NCI-H1092 (cell line): ENCODE measurements at regions not wholly inside any gene's neighbourhood (a gene's known extent, or its start where the extent isn't known, plus 50 kb on each side); places are given as distances from the start of the nearest gene placed in this dataset.
"Not testable (repeated sequence)": the region's sequence is repeated elsewhere in the genome, so short reads cannot be mapped to it uniquely, and the experiment has no call there.

Experiments
- DNase-seq: peaks from one replicate; lab custom pipeline; 2025; lab: John Stamatoyannopoulos, UW

DNA sequence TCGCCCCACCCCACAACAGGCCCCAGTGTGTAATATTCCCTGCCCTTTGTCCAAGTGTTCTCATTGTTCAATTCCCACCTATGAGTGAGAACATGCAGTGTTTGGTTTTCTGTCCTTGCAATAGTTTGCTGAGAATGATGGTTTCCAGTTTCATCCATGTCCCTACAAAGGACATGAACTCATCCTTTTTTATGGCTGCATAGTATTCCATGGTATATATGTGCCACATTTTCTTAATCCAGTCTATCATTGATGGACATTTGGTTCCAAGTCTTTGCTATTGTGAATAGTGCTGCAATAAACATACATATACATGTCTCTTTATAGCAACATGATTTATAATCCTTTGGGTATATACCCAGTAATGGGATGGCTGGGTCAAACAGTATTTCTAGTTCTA lies 132.7 kb downstream of the SNX10 start:
- DNase-seq: not testable (repeated sequence)

DNA sequence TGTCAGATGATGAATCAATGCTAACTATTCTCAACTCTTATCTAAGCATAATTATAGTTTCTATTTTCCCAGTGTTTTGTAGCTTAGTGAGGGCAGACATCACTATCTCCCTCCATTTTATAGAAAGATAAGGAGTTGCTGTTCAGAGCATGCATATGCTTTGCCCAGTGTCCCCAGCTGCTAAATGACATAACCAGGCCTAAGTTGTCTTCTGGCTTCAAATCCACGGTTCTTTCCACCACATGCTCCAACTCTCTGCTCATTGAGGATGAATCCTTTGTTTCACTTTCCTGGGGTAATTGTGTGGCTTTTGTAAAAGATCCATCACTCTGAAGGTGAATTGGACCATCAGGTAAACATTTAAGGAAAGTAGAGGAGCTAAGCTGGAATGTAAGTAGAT lies 134.0 kb downstream of the SNX10 start:
- DNase-seq: no peak

DNA sequence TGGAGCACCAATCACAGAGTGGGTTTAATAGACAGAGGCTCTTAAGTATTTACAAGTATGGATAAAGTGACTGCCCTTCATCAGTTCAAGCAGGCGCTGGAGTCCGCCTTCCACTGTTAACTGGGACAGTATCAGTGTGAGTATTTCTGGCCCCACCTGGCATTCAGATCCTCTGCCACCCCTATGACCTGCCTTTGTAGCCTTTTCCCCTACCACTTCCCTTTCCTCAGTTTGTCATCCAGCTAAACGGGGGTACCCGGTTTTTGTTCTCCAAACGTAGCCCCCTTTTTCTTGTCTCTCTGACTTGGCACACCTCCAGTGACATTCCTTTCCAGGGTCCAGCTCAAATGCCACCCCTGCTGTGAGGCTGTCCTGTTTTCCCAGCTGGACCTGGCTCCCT lies 134.4 kb downstream of the SNX10 start:
- DNase-seq: no peak

DNA sequence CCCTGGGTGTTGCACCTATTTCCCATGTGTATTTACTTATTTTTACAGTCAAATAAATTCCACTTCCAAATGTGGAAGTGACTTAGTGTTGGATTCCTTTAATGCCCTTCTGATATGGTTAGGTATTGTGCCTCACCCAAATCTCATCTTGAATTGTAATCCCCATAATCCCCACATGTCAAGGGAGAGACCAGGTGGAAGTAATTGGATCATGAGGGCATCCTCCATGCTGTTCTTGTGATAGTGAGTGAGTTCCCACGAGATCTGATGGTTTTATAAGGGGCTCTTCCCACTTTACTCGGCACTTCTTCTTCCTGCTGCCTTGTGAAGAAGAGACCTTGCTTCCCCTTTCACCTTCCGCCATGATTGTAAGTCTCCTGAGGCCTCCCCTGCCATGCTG lies 136.9 kb downstream of the SNX10 start:
- no peak for DNase-seq

DNA sequence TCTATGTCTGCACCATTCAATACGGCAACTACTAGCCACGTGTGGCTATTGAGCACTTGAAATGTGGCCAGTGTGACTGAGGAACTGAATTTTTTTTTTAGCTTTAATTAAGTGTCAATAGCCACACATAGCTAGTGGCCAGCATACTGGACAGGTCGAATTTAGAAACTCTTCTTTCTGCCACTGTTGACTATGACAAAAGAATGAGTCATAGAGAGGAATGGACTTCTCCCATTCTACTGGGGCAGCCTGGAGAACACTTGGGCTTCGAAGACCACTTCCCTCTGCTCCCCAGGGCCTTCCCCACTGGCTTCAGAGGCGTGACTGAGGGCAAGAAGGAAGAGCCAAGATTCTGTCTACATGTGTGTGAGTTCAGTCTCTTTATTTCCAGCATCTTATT lies 137.5 kb downstream of the SNX10 start:
- no peak for DNase-seq

DNA sequence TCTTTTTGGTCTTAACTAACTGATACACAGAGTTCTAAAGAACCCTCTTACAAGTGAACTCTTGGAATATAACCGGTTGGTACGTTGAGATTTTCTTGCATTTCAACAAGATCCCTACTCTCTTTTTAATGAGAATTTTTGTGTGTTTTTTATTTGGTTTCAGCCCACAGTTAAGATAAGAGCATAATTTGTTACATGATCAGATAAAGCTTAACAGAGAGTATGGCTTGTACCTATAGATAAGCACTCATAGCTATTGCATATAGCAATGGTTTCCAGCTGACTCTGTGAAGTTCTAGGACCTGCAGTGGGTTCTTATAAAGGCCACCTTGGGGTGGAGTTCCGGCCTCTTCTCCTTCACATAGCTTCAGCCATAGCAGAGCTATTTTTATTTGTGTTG lies 143.3 kb downstream of the SNX10 start:
- DNase-seq: no peak

DNA sequence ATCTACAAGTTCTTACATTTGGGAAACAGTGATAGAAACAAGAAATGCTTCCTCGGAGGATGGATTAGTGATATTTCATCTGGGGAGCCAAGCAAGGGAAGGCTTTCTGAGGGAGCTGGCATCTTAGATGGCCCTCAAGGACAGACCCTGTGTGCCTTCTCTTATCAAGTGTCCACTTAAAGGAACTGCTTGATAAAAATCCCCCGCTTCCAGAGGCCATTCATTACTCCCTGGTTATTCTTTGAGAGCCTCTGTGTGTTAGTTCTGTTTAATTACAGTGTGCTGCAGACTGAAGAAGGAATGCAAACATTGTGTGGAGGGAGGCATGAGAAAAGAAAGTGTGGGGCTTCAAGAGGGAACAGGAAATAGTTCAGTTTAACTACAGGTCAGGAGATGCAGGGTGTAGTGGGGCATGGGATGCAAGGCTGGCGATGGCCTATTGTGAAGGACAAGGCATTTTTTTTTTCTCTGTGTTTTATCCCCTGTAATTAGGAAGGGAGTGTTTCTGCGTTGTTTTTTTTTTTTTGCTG lies 145.4 kb downstream of the SNX10 start:
- DNase-seq: no peak

DNA sequence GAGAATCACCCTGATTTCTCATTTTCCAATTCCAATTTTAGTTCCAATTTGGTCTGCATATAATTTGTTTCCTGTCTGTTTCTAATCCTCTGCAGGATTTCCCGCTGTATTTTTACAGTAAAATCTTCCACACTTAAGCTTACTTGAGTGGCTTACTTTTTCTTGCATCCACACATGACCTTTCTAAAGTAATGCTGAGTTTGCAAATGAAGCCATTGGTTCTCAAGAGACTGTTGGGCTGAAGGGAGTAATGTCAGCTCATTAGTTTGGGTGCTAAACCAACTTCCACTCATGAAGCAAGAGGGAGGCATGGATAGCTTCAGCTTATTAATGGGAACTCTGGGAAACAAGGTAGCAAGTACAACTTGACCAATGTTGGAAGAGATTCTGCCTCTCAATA lies 146.4 kb downstream of the SNX10 start:
- no peak for DNase-seq

DNA sequence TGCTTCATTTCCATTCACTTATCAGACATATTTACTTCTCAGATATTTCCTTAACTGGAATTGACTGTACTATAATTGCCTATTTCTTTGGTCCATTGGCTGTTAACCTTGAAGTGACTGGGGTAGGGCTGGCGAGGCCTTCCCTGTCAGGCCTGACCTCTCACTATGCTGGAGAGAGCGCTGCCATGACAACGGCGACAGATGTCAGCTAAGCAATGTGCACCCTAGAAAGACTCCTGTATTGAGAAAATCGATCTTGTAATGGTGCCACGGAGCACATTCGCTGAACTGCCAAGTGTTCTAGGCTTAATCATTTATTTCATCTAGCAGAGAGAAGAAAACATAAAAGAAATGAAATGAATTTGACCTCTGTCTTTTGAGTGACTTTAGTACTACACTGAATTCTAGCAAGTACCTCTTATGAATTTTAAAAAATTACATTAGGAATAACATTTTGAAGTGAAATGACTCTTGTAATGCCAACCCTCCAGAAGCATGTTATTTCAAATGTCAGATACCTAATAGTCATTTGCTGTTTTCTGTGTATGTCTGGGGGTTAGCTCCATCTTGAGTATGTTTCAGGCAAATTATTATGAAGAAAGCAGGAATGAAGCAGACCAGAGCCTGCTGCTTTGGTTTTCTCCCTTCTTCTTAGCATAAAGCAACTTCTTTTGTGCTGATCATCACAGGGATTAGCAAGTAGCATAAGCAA lies 148.0 kb downstream of the SNX10 start:
- peak; percentile 70 for DNase-seq

DNA sequence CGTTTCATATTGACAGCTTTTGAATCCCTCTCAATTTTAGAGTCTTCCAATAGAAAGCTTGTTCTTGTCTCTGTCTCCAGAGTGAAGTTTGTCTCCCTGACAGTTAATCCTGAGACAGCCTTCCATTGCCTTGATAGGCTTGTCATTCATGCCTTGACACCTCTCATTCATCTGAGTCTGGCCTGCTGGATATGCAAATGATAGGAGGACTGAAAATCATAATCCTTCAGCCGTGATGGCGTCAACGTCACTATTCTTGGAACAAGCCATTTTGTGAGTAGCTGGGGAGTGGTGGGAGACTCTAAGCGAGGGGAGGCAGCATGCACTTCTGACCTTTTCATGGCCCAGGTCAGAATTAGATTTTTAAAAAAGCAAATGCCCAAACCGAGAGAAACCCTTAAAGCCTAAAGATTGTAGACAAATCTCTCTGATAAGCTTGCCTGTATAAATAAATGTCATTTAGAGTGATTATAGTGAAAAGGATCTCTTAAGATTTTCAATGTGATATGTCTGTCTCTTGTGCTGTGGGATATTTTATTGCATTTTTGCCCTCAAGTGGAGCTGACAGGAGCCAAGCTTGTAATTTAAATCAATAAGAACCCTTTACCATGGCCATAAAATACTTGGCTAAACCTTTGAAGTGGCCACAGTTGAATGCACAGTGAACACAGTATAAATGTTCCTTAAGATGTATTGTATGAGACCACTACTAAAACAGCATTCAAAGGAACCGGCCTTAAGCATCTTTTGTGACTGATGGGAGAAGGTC lies 148.8 kb downstream of the SNX10 start:
- peak; percentile 82 for DNase-seq

DNA sequence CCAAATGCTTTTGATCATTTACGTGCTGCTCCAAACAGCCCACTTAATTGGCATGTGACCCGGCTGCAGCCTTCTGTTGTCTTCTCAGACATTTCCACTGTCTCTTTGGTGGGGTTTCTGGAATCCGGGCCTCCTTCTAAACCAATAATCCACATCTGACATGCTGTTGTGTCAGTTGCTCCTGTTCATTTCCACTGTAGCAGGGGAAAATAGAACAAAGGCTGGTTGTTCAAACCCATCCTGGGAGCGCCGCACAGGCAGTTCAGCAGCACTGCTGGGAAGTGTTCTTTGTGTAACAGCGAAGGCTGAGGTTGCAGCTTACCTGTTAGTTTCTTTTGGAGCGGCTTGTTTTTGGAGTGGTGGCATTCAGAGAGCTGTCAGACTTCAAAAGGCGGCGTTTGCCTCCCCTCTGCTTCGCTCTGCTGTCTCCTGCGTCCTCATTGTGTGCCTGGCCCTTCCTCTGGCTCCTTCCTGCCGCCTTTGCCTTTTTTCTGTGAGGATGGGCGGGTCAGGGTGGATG lies 149.4 kb downstream of the SNX10 start:
- peak; percentile 82 for DNase-seq

DNA sequence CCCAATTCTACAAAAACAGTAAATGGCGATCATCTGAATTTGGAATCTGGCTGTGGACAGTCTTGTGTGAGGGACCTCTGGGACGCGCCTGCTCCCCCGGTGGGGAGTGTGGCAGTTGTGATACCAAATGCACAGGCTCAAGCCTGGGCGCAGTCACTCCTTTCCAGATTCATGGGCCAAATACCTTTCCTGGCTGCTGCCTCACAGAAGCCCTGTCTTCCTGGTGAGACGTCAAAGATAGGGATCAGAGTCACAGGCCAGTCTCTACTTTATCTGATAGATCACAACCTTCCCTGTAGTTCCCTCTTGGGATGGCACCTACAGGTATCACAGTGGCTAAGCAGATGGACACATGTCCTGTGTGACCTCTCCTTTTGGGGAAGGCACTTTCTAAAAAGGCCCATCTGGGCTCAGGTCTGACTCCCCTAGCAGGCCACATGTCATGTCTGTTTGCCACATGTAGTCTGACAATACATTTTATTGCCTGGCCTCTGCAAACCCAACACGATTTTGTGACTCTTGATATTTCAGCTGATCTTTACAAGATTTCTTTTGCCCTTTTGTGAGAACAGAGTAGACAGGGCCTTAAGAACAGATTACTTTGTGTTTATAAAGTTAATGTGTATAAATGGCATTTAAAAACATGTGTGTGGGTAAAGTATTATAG lies 150.1 kb downstream of the SNX10 start:
- DNase-seq: no peak

DNA sequence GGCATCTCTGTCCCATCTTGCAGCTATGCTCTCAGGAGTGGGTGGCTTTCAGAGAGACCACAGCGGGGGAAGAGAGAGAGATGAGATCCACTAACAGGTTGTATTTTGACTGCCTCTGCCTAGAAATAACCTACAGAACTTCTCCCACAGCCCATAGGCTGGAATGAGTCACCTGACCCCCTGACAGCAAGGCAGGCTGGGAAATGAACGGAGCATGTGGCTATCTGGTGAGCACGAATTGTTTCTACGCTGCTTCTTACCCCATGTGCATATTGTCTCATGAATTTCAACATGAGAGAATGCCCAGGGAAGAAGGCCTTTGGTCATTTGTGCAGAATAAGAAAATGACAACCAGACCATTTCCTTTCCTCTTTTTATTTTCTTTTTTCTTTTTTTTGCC lies 151.3 kb downstream of the SNX10 start:
- DNase-seq: no peak

DNA sequence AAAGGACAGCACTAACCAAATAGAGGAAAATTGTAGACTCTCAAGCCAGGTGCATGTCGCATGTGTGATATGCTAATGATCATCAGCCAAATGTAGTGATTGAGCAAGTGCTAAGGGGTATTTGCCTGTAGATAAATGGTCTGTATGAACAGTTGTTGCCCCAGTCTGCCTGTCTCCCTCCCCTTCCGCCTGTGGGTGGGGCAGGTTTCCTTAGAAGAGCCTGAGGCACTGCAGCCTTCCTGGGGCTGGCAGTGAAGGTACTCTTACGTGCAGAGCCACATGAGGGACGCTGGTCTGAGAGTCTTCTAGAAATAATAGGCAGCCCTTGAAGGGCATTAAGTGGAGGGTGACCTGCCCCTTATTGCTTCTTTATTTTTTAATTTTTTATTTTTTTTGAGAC lies 152.1 kb downstream of the SNX10 start:
- no peak for DNase-seq

DNA sequence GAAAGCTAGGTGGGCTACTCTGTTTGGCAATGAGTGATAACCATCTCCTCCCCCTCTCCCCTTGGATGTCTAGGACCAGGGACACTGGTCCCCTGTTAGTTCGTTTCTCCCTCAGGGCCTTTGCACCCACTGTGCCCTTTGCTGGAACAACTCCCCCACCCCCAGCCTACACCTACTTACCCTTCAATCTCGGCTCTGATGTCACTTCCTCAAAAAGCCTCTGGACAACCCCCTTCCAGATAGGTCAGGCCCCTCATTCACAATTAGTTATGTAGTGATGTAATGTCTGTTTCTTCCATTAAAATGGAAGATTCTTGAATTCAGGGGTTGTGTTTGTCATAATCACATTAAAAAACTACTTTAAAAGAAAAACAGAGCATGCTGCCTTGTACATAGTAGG lies 152.9 kb downstream of the SNX10 start:
- no peak for DNase-seq

DNA sequence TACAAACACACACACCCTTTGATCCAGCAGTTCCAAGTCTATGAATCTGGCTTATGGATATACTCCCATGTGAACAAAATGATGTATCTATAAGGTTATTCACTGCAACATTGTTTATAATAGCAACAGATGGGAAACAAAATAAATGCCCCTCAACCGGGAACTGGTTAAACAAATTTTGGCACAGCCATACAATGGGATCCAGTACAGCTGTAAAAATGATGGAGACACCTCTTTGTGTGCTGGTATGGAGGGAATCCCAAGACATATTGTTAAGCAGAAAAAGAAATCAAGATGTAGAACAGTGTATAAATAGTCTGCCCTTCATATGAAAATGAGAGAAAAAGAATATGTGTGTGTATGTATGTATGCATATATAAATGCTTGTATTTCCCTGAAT lies 155.5 kb downstream of the SNX10 start:
- DNase-seq: no peak

DNA sequence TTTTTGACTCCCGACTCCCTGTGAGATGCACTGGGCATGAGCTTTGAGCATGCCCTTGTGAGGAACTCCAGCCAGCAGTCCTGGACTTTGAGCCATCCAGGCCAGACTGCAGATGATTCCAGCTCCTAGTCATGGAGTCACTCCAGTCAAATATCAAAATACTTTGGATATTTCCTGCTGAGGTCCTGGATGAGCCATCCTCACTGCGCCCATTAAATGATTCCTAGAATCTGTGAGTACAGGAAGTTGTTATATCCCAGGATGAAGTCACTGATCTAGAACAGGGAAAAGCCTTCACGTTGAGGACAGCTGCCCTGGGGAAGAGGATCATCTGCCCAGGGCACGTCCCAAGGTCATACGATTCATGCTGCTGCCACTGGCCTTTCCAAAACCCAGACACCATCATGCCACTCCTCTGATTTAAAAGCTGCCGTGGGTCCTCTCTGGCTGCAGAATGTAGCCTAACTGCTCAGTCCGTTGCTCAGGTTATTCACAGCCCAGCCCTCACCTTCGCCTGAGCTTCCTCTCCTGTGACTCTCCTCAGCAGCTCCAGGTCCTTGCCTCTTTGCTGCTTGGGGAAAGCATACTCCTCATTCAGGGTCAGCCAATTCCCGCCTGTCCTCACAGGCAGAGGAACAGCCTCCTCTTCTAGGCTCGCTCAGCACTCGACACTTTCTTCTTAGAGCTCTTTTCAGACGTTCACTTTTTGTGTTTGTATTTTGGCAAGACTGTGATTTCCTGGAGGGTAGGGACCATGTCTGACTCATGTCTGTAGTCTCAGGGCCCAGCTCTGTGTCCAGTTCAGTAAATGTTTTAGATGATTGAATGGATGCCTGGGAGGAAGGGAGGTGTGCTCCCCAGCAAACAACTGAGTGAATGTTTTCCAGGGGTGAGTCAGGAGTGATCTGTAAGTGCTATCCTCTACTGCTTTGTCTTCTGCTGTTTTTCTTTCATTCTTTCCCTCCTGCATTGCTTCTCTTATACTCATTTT lies 157.8 kb downstream of the SNX10 start:
- DNase-seq: no peak

DNA sequence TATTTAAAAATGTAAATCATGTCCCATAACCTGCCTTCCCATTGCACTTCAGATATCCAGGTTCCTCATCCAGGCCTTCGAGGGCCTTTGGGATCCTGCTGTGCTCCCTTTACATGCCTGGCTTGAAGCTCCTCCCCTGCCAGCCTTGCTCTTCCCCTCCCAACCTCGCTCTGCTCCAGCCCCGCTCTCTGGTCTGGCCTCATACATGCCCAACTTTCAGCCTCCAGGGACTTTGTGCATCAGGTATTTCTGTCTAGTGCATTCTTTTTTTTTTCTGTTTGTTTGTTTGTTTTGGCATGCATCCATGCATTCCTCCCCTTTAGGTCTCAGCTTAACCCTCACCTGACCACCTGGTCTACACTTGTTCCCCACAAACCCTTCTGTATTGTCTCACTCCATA lies 160.3 kb downstream of the SNX10 start:
- no peak for DNase-seq

DNA sequence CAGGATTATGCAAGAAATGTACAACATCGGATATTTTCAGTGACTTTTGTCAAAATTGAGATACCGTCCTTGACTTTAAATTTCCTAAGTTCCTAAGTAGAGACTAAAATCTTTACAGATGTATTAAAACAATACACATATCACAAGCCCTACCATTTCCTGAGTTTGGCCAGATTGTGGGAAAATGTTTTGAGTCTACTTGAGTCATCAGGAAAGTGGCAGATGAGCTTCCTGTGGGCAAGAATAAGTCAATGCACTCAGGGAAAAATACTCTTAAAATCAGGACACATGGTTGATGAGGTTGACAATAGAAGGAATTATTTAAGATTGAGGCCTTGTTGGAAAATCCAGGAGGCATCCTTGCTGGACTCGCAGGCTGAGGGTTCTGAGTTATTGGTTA lies 162.5 kb downstream of the SNX10 start:
- no peak for DNase-seq

DNA sequence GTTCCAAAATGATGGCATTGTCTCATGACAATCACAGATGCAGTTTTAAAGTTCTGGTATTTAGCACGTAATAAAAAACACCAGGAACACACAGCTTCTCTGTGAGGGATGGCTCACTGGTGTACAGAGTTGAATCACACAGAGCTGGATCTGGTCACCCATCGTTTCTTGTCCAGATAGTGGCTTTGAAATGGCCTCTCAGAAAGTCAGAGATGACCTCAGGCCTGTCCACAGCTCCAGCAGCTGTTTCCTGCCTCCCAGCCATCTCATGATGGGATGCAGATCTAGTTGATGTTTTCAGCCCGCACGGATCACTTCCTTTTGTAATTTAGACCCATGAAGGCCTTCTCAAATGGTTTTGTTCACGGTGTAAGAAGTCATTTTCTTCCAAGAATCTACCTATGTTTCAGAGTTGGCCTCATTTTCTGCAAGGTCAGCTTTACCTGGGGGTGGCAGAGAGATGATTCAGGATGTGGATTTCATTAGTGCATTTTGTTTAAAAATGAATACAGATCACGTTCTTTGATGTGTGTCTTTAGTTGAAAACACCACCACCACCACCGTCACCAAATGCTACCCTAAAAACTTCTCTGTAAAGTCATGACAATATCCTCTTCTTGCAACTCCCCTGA lies 166.2 kb downstream of the SNX10 start:
- DNase-seq: no peak
